Osteoblast (primary cell): ENCODE measurements at regions not wholly inside any gene's neighbourhood (a gene's known extent, or its start where the extent isn't known, plus 50 kb on each side); places are given as distances from the start of the nearest gene placed in this dataset.

Source experiments
- DNase-seq: peaks from one replicate; pipeline ENCODE4 v3.0.0; 2011; ENCODE audit warnings: low spot score, mixed read lengths; ENCODE audit not compliant: insufficient read length; ENCODE audit errors: missing footprints
- H2AFZ ChIP-seq: 2 replicates; pipeline ENCODE4 v1.6.0; 2011; ENCODE audit warnings: mild to moderate bottlenecking, low read length
- H3K27ac ChIP-seq: 2 replicates; pipeline ENCODE4 v1.5.1; 2011; ENCODE audit warnings: mild to moderate bottlenecking, low read depth, low read length, moderate library complexity
- H3K27me3 ChIP-seq: 2 replicates; pipeline ENCODE4 v1.6.0; 2012; ENCODE audit warnings: mild to moderate bottlenecking, control low read depth, inconsistent platforms, low read length, moderate library complexity; ENCODE audit not compliant: insufficient read depth
- H3K36me3 ChIP-seq: 2 replicates; pipeline ENCODE4 v1.5.1; 2011; ENCODE audit warnings: mild to moderate bottlenecking, low read length, control low read depth, moderate library complexity; ENCODE audit not compliant: insufficient read depth
- H3K4me1 ChIP-seq: 2 replicates; pipeline ENCODE4 v1.5.1; 2011; ENCODE audit warnings: mild to moderate bottlenecking, low read length, control low read depth, moderate library complexity; ENCODE audit not compliant: insufficient read depth
- H3K4me2 ChIP-seq: 2 replicates; pipeline ENCODE4 v1.6.0; 2011; ENCODE audit warnings: mild to moderate bottlenecking, low read length; ENCODE audit not compliant: insufficient read depth
- H3K4me3 ChIP-seq: fragments of 200-600 bp; sonication (generic); 3 replicates; pipeline ENCODE4 v1.5.1; 2012; ENCODE audit warnings: mild to moderate bottlenecking, low read length, inconsistent platforms; ENCODE audit not compliant: insufficient read depth
- H3K79me2 ChIP-seq: 2 replicates; pipeline ENCODE4 v1.6.0; 2012; ENCODE audit warnings: mild to moderate bottlenecking, low read length, control low read depth, inconsistent platforms; ENCODE audit not compliant: insufficient read depth
- H3K9me3 ChIP-seq: 2 replicates; pipeline ENCODE4 v1.5.1; 2011; ENCODE audit warnings: low read depth, low read length, control low read depth
- H4K20me1 ChIP-seq: 2 replicates; pipeline ENCODE4 v1.6.0; 2012; ENCODE audit warnings: mild to moderate bottlenecking, low read length, control low read depth; ENCODE audit not compliant: insufficient read depth
- CTCF ChIP-seq: IDR thresholded peaks from 2 replicates; pipeline ENCODE4 v1.5.1; 2011; ENCODE audit warnings: mild to moderate bottlenecking, low read depth, low read length, moderate library complexity; ENCODE audit errors: extremely low read depth

DNA sequence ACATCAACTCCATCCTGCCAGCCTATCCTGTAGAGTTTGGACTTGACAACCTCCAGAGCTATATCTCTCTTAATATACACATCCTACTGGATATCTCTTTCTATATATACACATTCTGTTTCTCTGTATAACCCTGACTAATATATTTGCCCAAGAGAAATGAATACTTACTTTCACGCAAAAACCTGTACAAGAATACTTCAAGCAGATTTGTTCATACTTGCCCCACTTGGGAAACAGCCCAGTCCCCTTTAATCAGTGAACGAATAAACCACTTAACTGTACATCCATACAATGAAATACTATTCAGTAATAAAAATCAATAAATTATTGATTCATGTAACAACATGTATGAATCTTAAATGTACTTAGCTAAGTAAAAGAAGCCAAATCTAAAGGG, 251.1 kb upstream of the PHYHIPL start:
- Histone ChIP-seq H3K4me2 (no peak overlapping the region), H3K4me1 (peaks cover 14% of the 10 kb centered on the region), H3K36me3 (no peaks in the 10 kb centered on the region), H3K9me3 (no peaks in the 10 kb centered on the region), H2AFZ (no peak overlapping the region), H3K27me3 (no peaks in the 10 kb centered on the region), H4K20me1 (no peaks in the 10 kb centered on the region), H3K79me2 (no peaks in the 10 kb centered on the region), H3K27ac (no peak overlapping the region), H3K4me3 (no peak overlapping the region)
- no peak for TF ChIP-seq CTCF
- no peak for DNase-seq

DNA sequence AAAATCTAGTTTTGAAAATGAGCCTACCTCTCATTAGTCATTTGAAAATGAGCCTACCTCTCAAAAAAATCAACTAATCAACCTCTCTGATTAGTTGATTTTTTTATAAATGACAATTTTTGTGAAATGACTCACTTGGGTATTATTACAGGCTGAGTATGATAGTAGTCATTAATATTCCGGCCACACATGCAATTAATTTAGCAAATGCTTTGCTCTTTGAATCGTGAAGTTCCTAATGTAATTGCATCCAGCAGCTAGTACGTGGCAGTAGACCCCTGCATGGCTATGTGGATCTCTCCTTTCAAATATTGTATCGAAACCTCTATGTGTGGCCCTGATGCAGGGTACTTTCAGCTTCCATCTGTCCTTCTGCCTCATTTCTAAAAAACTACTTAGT, 245.9 kb upstream of the PHYHIPL start:
- Histone ChIP-seq H3K27me3 (no peaks in the 10 kb centered on the region), H3K27ac (no peak overlapping the region), H3K4me2 (no peak overlapping the region), H4K20me1 (no peaks in the 10 kb centered on the region), H3K36me3 (no peaks in the 10 kb centered on the region), H3K79me2 (no peaks in the 10 kb centered on the region), H3K4me1 (peaks cover 8% of the 10 kb centered on the region), H2AFZ (no peak overlapping the region), H3K4me3 (no peak overlapping the region), H3K9me3 (no peaks in the 10 kb centered on the region)
- TF ChIP-seq CTCF = no peak
- no peak for DNase-seq

- H3K9me3 ChIP-seq = no peaks in the 10 kb centered on the region
- no peaks in the 10 kb centered on the region for H3K36me3 ChIP-seq
- no peak for TF ChIP-seq CTCF
- no peak overlapping the region for H3K4me2 ChIP-seq
- H3K27me3 ChIP-seq = no peaks in the 10 kb centered on the region
- H3K27ac ChIP-seq = no peak overlapping the region
- peaks cover 8% of the 10 kb centered on the region for H3K4me1 ChIP-seq
- H4K20me1 ChIP-seq = no peaks in the 10 kb centered on the region
- H2AFZ ChIP-seq = no peak overlapping the region
- no peaks in the 10 kb centered on the region for H3K79me2 ChIP-seq
- no peak overlapping the region for H3K4me3 ChIP-seq
- DNase-seq = no peak
Observed at GRCh38 chr10:58932126-58932525, 244.3 kb upstream of the PHYHIPL start.

- H2AFZ ChIP-seq = no peak overlapping the region
- peaks cover 8% of the 10 kb centered on the region for H3K4me1 ChIP-seq
- H3K9me3 ChIP-seq = no peaks in the 10 kb centered on the region
- no peak overlapping the region for H3K4me2 ChIP-seq
- TF ChIP-seq CTCF = no peak
- no peaks in the 10 kb centered on the region for H3K27me3 ChIP-seq
- H3K79me2 ChIP-seq = no peaks in the 10 kb centered on the region
- DNase-seq = no peak
- H4K20me1 ChIP-seq = no peaks in the 10 kb centered on the region
- no peaks in the 10 kb centered on the region for H3K36me3 ChIP-seq
- no peak overlapping the region for H3K4me3 ChIP-seq
- H3K27ac ChIP-seq = no peak overlapping the region
Observed at GRCh38 chr10:58932577-58933314, 243.7 kb upstream of the PHYHIPL start.
